ENCODE measurements at regions not wholly inside any gene's neighbourhood (a gene's known extent, or its start where the extent isn't known, plus 50 kb on each side); places are given as distances from the start of the nearest gene placed in this dataset.

- H3K4me1 ChIP-seq (ENCODE audit: control insufficient read depth, extremely low read depth, insufficient read depth, low read length), result no peaks in the 10 kb centered on the region
Observed at GRCh38 chr12:86744547-86745212, 488.5 kb upstream of the MGAT4C start.

GRCh38 chr12:86743875-86744536 lies 487.8 kb upstream of the MGAT4C start:
- dilution Hi-C loops (cut with MboI; ENCODE audit: extremely low pct_ligation_motif_present, low sequenced_read_pairs), result no loop called here
- Histone ChIP-seq H3K4me2 (ENCODE audit: insufficient read depth, low read length) (no peak overlapping the region), H4K20me1 (replicated peaks; ENCODE audit: control insufficient read depth, extremely low read depth, insufficient read depth, low read length) (no peaks in the 10 kb centered on the region), H3K79me2 (ENCODE audit: control insufficient read depth, insufficient read depth, low read length) (no peaks in the 10 kb centered on the region), H3K9ac (replicated peaks; ENCODE audit: extremely low read depth, insufficient read depth, low read length) (no peak overlapping the region), H3K9me1 (replicated peaks; ENCODE audit: control insufficient read depth, extremely low read depth, insufficient read depth, low read length) (no peaks in the 10 kb centered on the region), H3K27ac (ENCODE audit: insufficient read depth, low read depth, low read length) (no peak overlapping the region), H2AFZ (ENCODE audit: low read depth, low read length) (no peak overlapping the region), H3K36me3 (ENCODE audit: control insufficient read depth in 2 of 2, extremely low read depth in 1 of 2, insufficient read depth in 2 of 2, low read length in 2 of 2) (no peaks in the 10 kb centered on the region), H3K4me3 (replicated peaks in 1 of 3; ENCODE audit: insufficient read depth in 1 of 3, low read depth in 1 of 3, low read length in 3 of 3) (no peak overlapping the region), H3K4me1 (ENCODE audit: control insufficient read depth, extremely low read depth, insufficient read depth, low read length) (no peaks in the 10 kb centered on the region), H3K27me3 (ENCODE audit: control insufficient read depth in 2 of 2, insufficient read depth in 2 of 2, low read length in 2 of 2) (no peaks in the 10 kb centered on the region), H3K9me3 (replicated peaks; ENCODE audit: control insufficient read depth, insufficient read depth, low read length) (no peaks in the 10 kb centered on the region)
- intact Hi-C loops (cut with micrococcal nuclease), result no loop called here
- FAIRE-seq, result no peak
- TF ChIP-seq MAX (IDR thresholded peaks at IDR 0.05; ENCODE audit: insufficient read depth, insufficient read length) (no peak), EZH2 (IDR thresholded peaks at IDR 0.05; ENCODE audit: borderline replicate concordance, low read depth, low read length, severe bottlenecking) (no peak), MYC (IDR thresholded peaks at IDR 0.05; ENCODE audit: low read depth, low read length) (no peak), POLR2AphosphoS5 (IDR thresholded peaks at IDR 0.05; ENCODE audit: insufficient read depth, low read depth, low read length) (no peak), FOS (IDR thresholded peaks at IDR 0.05; ENCODE audit: borderline replicate concordance, insufficient read depth, low read length) (no peak), GATA2 (IDR thresholded peaks at IDR 0.05; ENCODE audit: insufficient read depth, insufficient read length, low read depth, low read length) (no peak), JUN (IDR thresholded peaks at IDR 0.05; ENCODE audit: borderline replicate concordance, insufficient read depth, insufficient read length, low read depth) (no peak), CTCF (IDR thresholded peaks at IDR 0.05; ENCODE audit: extremely low read depth in 1 of 2, insufficient read depth in 1 of 2, low read depth in 1 of 2, low read length in 2 of 2) (no peak), POLR2A (IDR thresholded peaks at IDR 0.05; ENCODE audit: low read depth, low read length) (no peak)
- ChIA-PET POLR2A (no interaction called here), CTCF (interaction anchor here (1.6 kb wide), 1 partner anchor 15 kb away, joined by 3 read pairs; no protein-coding TSS in a partner anchor)
- no peak for DNase-seq (ENCODE audit: low read depth, low spot score)
- no TSS peak for BruUV-seq (replicated peaks)

More at GRCh38 chr12:86744547-86745212, 488.5 kb upstream of the MGAT4C start:
- no peaks in the 10 kb centered on the region for H3K79me2 ChIP-seq (ENCODE audit: control insufficient read depth, insufficient read depth, low read length)
- intact Hi-C loops (cut with micrococcal nuclease) (no loop called here), dilution Hi-C loops (cut with MboI; ENCODE audit: extremely low pct_ligation_motif_present, low sequenced_read_pairs) (no loop called here)
- no peaks in the 10 kb centered on the region for H3K9me3 ChIP-seq (replicated peaks; ENCODE audit: control insufficient read depth, insufficient read depth, low read length)
- no peaks in the 10 kb centered on the region for H4K20me1 ChIP-seq (replicated peaks; ENCODE audit: control insufficient read depth, extremely low read depth, insufficient read depth, low read length)
- no TSS peak for BruUV-seq (replicated peaks)
- no peak overlapping the region for H3K4me2 ChIP-seq (ENCODE audit: insufficient read depth, low read length)
- ChIA-PET CTCF (interaction anchor here (1.6 kb wide), 1 partner anchor 16 kb away, joined by 3 read pairs; no protein-coding TSS in a partner anchor), POLR2A (no interaction called here)
- no peak overlapping the region for H3K9ac ChIP-seq (replicated peaks; ENCODE audit: extremely low read depth, insufficient read depth, low read length)
- no peak for TF ChIP-seq JUN (IDR thresholded peaks at IDR 0.05; ENCODE audit: borderline replicate concordance, insufficient read depth, insufficient read length, low read depth)
- no peak overlapping the region for H2AFZ ChIP-seq (ENCODE audit: low read depth, low read length)
- DNase-seq (ENCODE audit: low read depth, low spot score) (no peak), FAIRE-seq (no peak)
- H3K27me3 ChIP-seq (ENCODE audit: control insufficient read depth in 2 of 2, insufficient read depth in 2 of 2, low read length in 2 of 2), result no peaks in the 10 kb centered on the region
- H3K4me3 ChIP-seq (replicated peaks in 1 of 3; ENCODE audit: insufficient read depth in 1 of 3, low read depth in 1 of 3, low read length in 3 of 3), result no peak overlapping the region
- no peaks in the 10 kb centered on the region for H3K36me3 ChIP-seq (ENCODE audit: control insufficient read depth in 2 of 2, extremely low read depth in 1 of 2, insufficient read depth in 2 of 2, low read length in 2 of 2)
- H3K27ac ChIP-seq (ENCODE audit: insufficient read depth, low read depth, low read length), result no peak overlapping the region
- H3K9me1 ChIP-seq (replicated peaks; ENCODE audit: control insufficient read depth, extremely low read depth, insufficient read depth, low read length), result no peaks in the 10 kb centered on the region

Data from endothelial cell of umbilical vein (primary cell).